Gastroesophageal sphincter (tissue), 4 donors: ENCODE measurements at regions not wholly inside any gene's neighbourhood (a gene's known extent, or its start where the extent isn't known, plus 50 kb on each side); places are given as distances from the start of the nearest gene placed in this dataset.
"Not testable (repeated sequence)": the region's sequence is repeated elsewhere in the genome, so short reads cannot be mapped to it uniquely, and the experiment has no call there.

Experiments used
- ATAC-seq: fragments of 150-250 bp; one replicate; pipeline ENCODE4 v1.9.1; 2016; ENCODE audit warnings: mild to moderate bottlenecking, moderate library complexity
- H3K27ac ChIP-seq, 4 donors: fragments of 200-600 bp; sonication (generic) in 3 of 4; 1 replicate in 3 of 4; 2 replicates in 1 of 4; pipeline ENCODE4 v1.5.1; 2016 to 2019
- H3K27me3 ChIP-seq: fragments of 200-600 bp; sonication (generic); one replicate; pipeline ENCODE4 v1.5.1; 2019
- H3K36me3 ChIP-seq, 2 donors: fragments of 200-600 bp; sonication (generic); one replicate each; pipeline ENCODE4 v1.5.1; 2019; ENCODE audit warnings: control low read depth in 1 of 2
- H3K4me1 ChIP-seq, 3 donors: fragments of 200-600 bp; sonication (generic); 1 replicate in 2 of 3; 2 replicates in 1 of 3; pipeline ENCODE4 v1.5.1; 2016 to 2019; ENCODE audit warnings: control low read depth in 2 of 3
- H3K4me3 ChIP-seq, 2 donors: fragments of 200-600 bp; sonication (generic); one replicate each; pipeline ENCODE4 v1.5.1; 2019; ENCODE audit warnings: mild to moderate bottlenecking in 1 of 2, moderate library complexity in 1 of 2
- H3K9me3 ChIP-seq, 3 donors: fragments of 200-600 bp; sonication (generic); one replicate each; pipeline ENCODE4 v1.5.1; 2017 to 2019; ENCODE audit warnings: control low read depth in 2 of 3
- CTCF ChIP-seq, 4 experiments: fragments of 200-600 bp in 2 of 4; fragments of 450-650 bp in 2 of 4; sonication (generic) in 1 of 4; IDR thresholded peaks; one replicate each; pipeline ENCODE4 v1.5.1; 2017 to 2019; ENCODE audit warnings: antibody characterized with exemption in 4 of 4, mild to moderate bottlenecking in 2 of 4, moderate library complexity in 2 of 4
- EP300 ChIP-seq: sonication (generic); formaldehyde crosslinking; IDR thresholded peaks from one replicate; pipeline ENCODE4 v1.6.1; 2017; ENCODE audit warnings: antibody characterized with exemption, mild to moderate bottlenecking
- POLR2A ChIP-seq, 2 donors: fragments of 450-650 bp; IDR thresholded peaks; one replicate each; pipeline ENCODE4 v1.6.1; 2017; ENCODE audit warnings: antibody characterized with exemption in 2 of 2, mild to moderate bottlenecking in 2 of 2, moderate library complexity in 1 of 2
- POLR2AphosphoS5 ChIP-seq: sonication (generic); formaldehyde crosslinking; IDR thresholded peaks from one replicate; pipeline ENCODE4 v1.6.1; 2017; ENCODE audit warnings: antibody characterized with exemption
- WGBS, 2 donors: methylation state at CpG; one replicate each; pipeline ENCODE4 v1.1.5; 2018; ENCODE audit warnings: low coverage in 1 of 2; 5-methylcytosine and 5-hydroxymethylcytosine counted together

GRCh38 chr1:5129746-5130355 is 475.4 kb downstream of the AJAP1 start:
- H3K27ac ChIP-seq, result no peak overlapping the region
- peaks cover 0 to 9% (median 0%) of the 10 kb centered on the region in 3 donors for H3K9me3 ChIP-seq
- 12 to 50% methylated on average over 1 of the region's 1 CpG for WGBS, 2 donors
- ATAC-seq, result no peak
- H3K36me3 ChIP-seq, result no peaks in the 10 kb centered on the region
- peaks cover 65% of the 10 kb centered on the region for H3K27me3 ChIP-seq
- no peaks in the 10 kb centered on the region for H3K4me1 ChIP-seq
- TF ChIP-seq EP300 (no peak), CTCF (IDR thresholded peaks at IDR 0.05) (no peak), POLR2A (IDR thresholded peaks at IDR 0.05) (no peak), POLR2AphosphoS5 (no peak)
- H3K4me3 ChIP-seq, result no peak overlapping the region

DNA sequence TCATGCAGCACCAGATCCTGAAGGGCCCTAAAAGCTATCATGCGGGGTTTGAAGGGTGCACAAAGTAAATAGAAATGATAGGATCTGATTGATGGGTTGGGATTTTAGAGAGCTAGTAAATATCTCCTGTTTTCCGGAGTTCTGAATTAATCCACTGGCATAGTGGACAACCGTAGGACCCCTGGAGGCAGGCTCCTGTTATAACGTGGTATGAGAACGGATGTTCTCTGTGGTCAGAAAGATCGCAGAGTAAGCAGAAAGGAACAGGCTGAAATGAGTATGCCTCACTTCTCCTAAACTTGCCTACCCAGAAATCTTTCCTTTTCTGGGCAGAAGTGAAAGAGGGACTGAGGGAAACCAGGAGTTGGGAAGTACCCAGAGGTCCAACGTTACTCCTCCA is 470.8 kb downstream of the AJAP1 start:
- WGBS, 2 donors, result 45 to 64% methylated on average over 5 to 7 of the region's 7 CpGs
- Histone ChIP-seq H3K27me3 (peaks cover 39% of the 10 kb centered on the region), H3K4me3 (no peak overlapping the region), H3K27ac (no peak overlapping the region), H3K36me3 (no peaks in the 10 kb centered on the region), H3K4me1 (no peaks in the 10 kb centered on the region), H3K9me3 (peaks cover 0 to 9% (median 0%) of the 10 kb centered on the region in 3 donors)
- no peak for ATAC-seq
- TF ChIP-seq POLR2A (IDR thresholded peaks at IDR 0.05) (no peak), CTCF (IDR thresholded peaks at IDR 0.05) (no peak), EP300 (no peak), POLR2AphosphoS5 (no peak)

- TF ChIP-seq POLR2AphosphoS5 (no peak), POLR2A (IDR thresholded peaks at IDR 0.05) (no peak), CTCF (IDR thresholded peaks at IDR 0.05) (no peak), EP300 (no peak)
- H3K4me3 ChIP-seq, result no peak overlapping the region
- H3K36me3 ChIP-seq, result no peaks in the 10 kb centered on the region
- no peaks in the 10 kb centered on the region for H3K4me1 ChIP-seq
- 91 to 100% methylated on average over 1 of the region's 1 CpG for WGBS, 2 donors
- no peak overlapping the region for H3K27ac ChIP-seq
- peaks cover 6% of the 10 kb centered on the region for H3K27me3 ChIP-seq
- H3K9me3 ChIP-seq, result no peaks in the 10 kb centered on the region
- no peak for ATAC-seq
Measured at GRCh38 chr1:5120559-5120958, 466.1 kb downstream of the AJAP1 start.

GRCh38 chr1:5119366-5120234 is 465.2 kb downstream of the AJAP1 start:
- no peak overlapping the region for H3K4me3 ChIP-seq
- H3K36me3 ChIP-seq, result no peaks in the 10 kb centered on the region
- H3K27ac ChIP-seq, result no peak overlapping the region
- ATAC-seq, result no peak
- H3K27me3 ChIP-seq, result peaks cover 6% of the 10 kb centered on the region
- 33 to 50% methylated on average over 2 to 5 of the region's 11 CpGs for WGBS, 2 donors
- H3K4me1 ChIP-seq, result no peaks in the 10 kb centered on the region
- no peak for TF ChIP-seq POLR2AphosphoS5
- no peak for TF ChIP-seq CTCF (IDR thresholded peaks at IDR 0.05)
- no peak for TF ChIP-seq POLR2A (IDR thresholded peaks at IDR 0.05)
- no peak for TF ChIP-seq EP300
- H3K9me3 ChIP-seq, result no peaks in the 10 kb centered on the region

DNA sequence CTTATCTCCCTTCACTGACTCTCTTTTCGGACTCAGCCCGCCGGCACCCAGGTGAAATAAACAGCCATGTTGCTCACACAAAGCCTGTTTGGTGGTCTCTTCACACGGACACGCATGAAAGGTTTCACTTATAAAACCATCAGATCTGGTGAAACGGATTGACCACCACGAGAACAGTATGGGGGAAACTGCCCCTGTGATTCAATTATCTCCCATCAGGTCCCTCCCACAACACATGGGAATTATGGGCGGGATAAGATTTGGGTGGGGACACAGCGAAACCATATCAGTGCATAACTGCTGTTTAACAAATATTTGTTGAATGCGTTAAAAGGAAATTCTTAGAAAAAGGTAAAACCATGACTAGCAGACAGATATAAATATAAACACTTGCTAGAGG is 464.4 kb downstream of the AJAP1 start:
- not testable (repeated sequence) for H3K4me1 ChIP-seq, H3K27me3 ChIP-seq, H3K27ac ChIP-seq, ATAC-seq, H3K36me3 ChIP-seq, H3K4me3 ChIP-seq, H3K9me3 ChIP-seq
- WGBS, 2 donors, result 85% methylated on average over 6 of the region's 10 CpGs; no CpG with 5 or more reads in 1 of the 2 donors

- H3K27me3 ChIP-seq, H3K9me3 ChIP-seq, H3K4me1 ChIP-seq, H3K4me3 ChIP-seq, H3K27ac ChIP-seq, H3K36me3 ChIP-seq, ATAC-seq: not testable (repeated sequence)
- WGBS, 2 donors, result 73% methylated on average over 4 of the region's 11 CpGs; no CpG with 5 or more reads in 1 of the 2 donors
Measured at GRCh38 chr1:5118292-5118691, 463.9 kb downstream of the AJAP1 start.
